NCI-H146 treated with DMSO at 0.1 percent for 48 hours (cell line): ENCODE measurements at regions not wholly inside any gene's neighbourhood (a gene's known extent, or its start where the extent isn't known, plus 50 kb on each side); places are given as distances from the start of the nearest gene placed in this dataset.
"Not testable (repeated sequence)": the region's sequence is repeated elsewhere in the genome, so short reads cannot be mapped to it uniquely, and the experiment has no call there.

ENCODE experiments used
- DNase-seq: peaks from one replicate; lab custom pipeline; 2025; ENCODE audit not compliant: unreplicated experiment; lab: John Stamatoyannopoulos, UW

DNA sequence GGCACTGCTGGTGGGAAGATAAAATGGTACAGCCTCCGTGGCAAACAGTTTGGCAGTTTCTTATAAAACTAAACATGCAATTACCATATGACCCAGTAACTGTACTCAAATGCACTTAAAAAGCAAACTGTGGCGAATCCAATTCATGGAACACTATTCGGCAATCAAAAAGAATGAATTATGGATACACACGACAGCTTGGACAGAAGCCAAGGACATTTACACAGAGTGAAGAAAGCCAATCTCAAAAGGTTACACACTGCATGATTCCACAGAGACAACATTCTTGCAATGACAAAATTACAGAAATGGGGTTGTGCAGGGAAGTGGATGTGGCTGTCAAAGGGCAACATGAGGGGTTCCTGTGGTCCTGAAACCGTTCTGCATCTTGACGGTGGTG, 122.1 kb upstream of the IQSEC1 start:
- no peak for DNase-seq

- DNase-seq, result peak; percentile 18
Observed at GRCh38 chr3:13194285-13195209, 121.3 kb upstream of the IQSEC1 start.

- DNase-seq, result peak; percentile 37
Observed at GRCh38 chr3:13193320-13194284, 120.4 kb upstream of the IQSEC1 start.

DNA sequence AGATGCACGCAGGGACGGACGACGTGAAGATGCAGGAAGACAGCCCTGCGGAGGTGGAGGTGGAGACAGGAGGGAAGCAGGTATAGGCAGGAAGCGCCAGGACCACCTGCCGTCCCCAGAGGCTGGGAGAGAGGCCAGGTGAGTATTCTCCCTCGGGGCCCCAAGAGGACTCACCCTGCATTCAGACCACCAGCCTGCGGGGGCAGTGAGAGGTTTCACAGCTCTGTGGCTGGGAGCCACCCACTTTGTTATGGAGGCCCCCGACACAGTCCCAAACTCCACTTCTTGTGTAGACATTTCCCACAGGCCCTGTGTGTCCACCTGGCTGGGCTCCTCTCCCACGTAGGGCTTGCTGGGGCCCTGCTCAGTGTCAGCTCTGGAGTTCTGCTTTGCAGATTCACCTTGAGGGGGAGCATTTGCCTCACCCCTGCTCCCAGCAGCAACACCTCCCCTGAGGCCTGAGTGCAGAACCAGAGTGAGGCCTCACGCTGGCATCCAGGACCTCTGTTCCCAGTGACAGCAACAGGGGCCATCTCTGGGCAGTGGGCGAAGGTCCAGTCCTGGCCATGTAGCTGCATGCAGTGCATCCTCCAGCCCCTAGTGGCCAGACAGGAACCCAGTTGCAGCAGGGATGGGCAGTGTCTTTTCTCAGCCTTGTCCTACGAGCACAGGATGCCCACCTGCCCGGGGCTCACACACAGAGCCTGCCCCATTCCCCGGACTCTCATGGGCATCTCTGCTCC, 119.4 kb upstream of the IQSEC1 start:
- DNase-seq, result no peak

DNA sequence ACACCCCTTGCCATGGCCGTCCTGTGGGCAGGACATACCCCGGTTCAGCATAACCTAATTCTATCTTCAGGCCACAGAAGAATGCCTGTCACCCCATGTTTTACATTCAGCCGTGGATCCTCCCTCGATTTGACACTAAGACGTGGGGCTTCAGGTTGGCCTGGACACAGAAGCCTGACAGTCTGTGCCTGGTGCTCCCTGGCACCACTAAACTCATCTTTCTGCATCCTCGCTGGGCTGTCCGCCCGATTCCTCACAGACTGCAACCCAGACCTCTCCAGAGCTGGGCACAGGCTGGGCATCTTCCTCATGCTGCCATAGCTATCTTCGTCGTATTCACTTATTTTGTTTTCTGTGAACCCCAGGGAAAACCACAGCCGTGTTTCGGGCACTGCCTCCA, 117.8 kb upstream of the IQSEC1 start:
- DNase-seq, result no peak

- DNase-seq, result no peak
Observed at GRCh38 chr3:13190378-13190765, 117.1 kb upstream of the IQSEC1 start.

DNA sequence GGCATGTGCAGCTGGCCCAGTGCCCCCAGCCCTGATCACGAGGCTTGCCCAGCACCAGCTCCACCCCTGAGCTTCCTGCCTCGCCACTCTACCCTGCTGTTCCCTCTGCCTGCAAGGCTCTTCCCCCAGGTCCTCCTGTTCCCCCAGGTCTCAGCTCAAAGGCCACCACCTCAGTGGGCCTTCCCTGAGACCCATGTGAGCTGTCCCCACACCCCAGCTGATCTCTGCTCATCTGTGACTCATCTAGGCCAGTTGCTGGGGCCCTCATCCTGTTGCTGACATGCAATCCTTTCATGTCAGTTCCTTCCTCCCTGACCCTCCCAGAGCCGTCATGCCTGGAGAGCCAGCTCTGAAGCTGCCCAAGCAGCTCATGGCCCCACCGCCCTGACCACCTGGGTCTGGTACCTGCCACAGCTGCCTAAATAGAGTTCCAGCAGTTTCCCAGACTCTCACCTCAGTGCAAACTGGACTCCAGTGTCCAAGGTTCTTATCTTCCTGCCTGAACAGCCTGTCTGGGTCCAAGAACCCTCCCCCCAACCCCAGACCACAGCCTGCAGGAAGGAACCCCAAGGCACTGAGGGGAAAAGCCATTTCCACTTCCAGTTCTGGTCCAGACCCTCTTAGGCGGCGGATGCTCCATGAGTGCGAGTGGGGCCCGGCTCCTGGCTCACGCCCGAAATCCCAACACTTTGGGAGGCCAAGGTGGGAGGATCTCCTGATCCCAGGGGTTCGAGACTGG, 116.6 kb upstream of the IQSEC1 start:
- no peak for DNase-seq

DNA sequence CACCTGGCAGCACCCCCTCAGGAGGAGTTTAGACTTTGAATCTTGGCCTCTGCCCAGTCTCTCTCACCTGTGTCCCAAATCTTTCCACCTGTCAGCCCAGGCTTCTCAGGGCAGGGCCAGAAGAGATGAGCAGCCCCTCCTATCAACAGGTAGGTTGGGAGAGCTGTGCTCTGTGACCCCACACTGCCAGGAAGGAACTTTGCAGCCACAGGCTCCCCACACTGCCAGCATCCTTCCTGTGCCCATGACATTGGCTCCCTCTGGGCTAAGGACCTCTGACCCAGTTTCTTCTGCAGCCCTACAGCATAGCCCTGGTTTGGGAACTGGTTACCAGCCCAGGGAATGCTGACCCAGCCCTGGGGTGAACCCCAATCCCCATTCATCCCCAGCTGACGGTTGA, 115.7 kb upstream of the IQSEC1 start:
- DNase-seq, result no peak

GRCh38 chr3:13188181-13188779, 115.1 kb upstream of the IQSEC1 start:
- DNase-seq, result no peak

DNA sequence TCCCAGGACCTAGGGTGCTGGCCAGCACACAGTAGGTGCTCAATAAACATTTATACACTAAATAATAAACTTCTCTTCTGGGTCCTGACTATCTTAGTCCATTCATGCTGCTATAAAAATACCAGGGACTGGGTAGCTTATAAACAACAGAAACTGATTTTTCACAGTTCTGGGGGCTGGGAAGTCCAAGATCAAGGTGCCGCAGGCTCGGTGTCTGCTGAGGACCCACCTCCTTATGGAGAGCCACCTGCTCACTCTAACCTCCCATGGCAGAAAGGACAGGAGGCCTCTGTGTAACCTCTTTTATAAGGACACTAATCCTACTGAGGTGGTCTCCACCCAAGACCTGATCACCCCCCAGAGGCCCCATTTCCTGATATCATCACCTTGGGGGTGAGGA, 114.4 kb upstream of the IQSEC1 start:
- no peak for DNase-seq

DNA sequence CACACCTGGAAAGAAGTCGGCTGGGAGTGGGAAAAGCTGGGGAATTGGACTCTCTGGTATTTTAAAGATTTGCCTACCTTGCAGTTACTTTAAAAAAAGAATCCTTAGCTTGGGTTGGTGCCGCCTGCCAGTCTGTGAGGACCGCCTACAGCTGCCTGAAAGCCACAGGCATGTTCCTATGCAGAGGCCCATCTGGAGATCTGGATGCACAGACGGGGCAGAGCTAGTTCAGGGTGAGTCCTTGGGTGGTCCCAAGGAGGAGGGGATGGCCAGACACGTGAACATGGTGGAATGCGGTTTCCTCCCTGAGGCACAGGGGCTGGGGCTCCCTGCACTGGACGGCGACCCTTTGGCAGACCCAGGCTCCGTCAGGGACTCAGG, 113.2 kb upstream of the IQSEC1 start:
- no peak for DNase-seq

- no peak for DNase-seq
Observed at GRCh38 chr3:13185737-13186434, 112.7 kb upstream of the IQSEC1 start.

- DNase-seq, result not testable (repeated sequence)
Observed at GRCh38 chr3:13179582-13180210, 106.5 kb upstream of the IQSEC1 start.

DNA sequence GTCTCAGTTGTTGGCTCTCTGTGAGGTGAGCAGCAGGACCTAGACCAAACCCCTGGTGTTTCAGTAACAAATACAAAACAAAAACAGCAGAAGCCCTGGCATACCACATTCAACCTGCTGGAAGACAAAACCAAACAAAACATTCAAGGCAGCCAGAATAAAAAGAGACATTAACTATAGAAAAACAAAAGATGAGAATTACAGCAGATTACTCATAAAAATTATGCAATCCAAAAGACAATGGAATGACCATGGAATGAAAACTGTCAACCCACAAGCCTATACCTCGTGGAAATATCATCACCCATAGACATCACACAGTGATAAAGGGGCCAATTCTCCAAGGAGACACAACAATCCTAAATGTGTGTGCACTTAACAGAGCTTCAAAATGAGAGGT, 106.0 kb upstream of the IQSEC1 start:
- DNase-seq, result no peak

- no peak for DNase-seq
Observed at GRCh38 chr3:13178107-13178506, 104.9 kb upstream of the IQSEC1 start.

DNA sequence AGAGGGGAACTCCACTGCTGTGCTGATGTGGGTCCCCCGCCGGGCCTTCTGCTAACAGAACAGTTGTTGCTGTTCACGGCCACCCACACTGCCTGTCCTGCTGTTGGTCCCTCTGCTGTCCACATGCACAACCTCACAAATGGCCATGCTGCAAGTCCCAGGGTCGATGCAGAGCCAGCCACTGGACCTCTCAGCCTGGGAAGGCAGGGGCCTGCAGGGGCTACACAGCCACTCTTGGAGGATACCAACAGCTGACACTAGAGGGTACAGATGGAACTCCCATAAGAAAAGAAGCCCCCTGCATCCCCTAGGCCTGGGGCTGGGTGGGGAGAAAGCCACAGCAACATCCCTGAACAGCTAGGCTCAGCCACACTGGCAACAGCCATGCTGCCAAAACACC, 104.4 kb upstream of the IQSEC1 start:
- no peak for DNase-seq

GRCh38 chr3:13177236-13177635, 104.0 kb upstream of the IQSEC1 start:
- no peak for DNase-seq

GRCh38 chr3:13176445-13176844, 103.2 kb upstream of the IQSEC1 start:
- DNase-seq, result no peak

- DNase-seq, result no peak
Observed at GRCh38 chr3:13174803-13175135, 101.5 kb upstream of the IQSEC1 start.
